SK-N-SH (cell line): ENCODE measurements at regions not wholly inside any gene's neighbourhood (a gene's known extent, or its start where the extent isn't known, plus 50 kb on each side); places are given as distances from the start of the nearest gene placed in this dataset.

Experiments
- CTCF ChIA-PET: fragments of 300-600, 350-600 bp; formaldehyde crosslinking; extraction: SDS; loops from one replicate; lab custom pipeline; 2021; lab: Yijun Ruan, JAX
- POLR2A ChIA-PET: fragments of 350-600 bp; sonication (Branson Sonifier 250); formaldehyde crosslinking; extraction: SDS; loops from one replicate; lab custom pipeline; 2020; ENCODE audit warnings: antibody characterized with exemption, inconsistent platforms; lab: Yijun Ruan, JAX
- DNase-seq: peaks from one replicate; pipeline ENCODE4 v3.0.0; 2012
- H2AFZ ChIP-seq: fragments of 200-600 bp; sonication (generic); 2 replicates; pipeline ENCODE4 v1.8.1; 2016; ENCODE audit warnings: antibody characterized with exemption, mild to moderate bottlenecking, low read depth
- H3F3A ChIP-seq: fragments of 200-600 bp; sonication (generic); replicated peaks from 2 replicates; pipeline ENCODE3; 2016; ENCODE audit warnings: antibody characterized with exemption, mild to moderate bottlenecking; ENCODE audit not compliant: insufficient read depth
- H3K27ac ChIP-seq, 2 experiments: fragments of 200-500 bp in 1 of 2; fragments of 200-600 bp in 1 of 2; sonication (Bioruptor generic) in 1 of 2; sonication (generic), shearing (Covaris generic) in 1 of 2; 2 replicates each; pipeline versions ENCODE4 v1.5.1 to v1.6.1; 2014 to 2016; ENCODE audit warnings: low read depth in 2 of 2, inconsistent platforms in 1 of 2, low read length in 1 of 2, mild to moderate bottlenecking in 1 of 2, mixed read lengths in 1 of 2
- H3K27me3 ChIP-seq: fragments of 200-600 bp; sonication (generic), shearing (Covaris generic); 2 replicates; pipeline ENCODE4 v1.6.1; 2016; ENCODE audit warnings: mixed run types; ENCODE audit not compliant: insufficient read depth
- H3K36me3 ChIP-seq, 2 experiments: fragments of 200-500 bp in 1 of 2; fragments of 200-600 bp in 1 of 2; sonication (Bioruptor generic) in 1 of 2; sonication (generic) in 1 of 2; replicated peaks in 1 of 2; 2 replicates each; pipeline versions ENCODE3 to v1.5.1; 2014 to 2016; ENCODE audit warnings: low read length in 1 of 2, mild to moderate bottlenecking in 1 of 2; ENCODE audit not compliant: insufficient read depth in 2 of 2, control insufficient read depth in 1 of 2
- H3K4me1 ChIP-seq, 2 experiments: fragments of 200-500 bp in 1 of 2; fragments of 200-600 bp in 1 of 2; sonication (Bioruptor generic) in 1 of 2; sonication (generic), shearing (Covaris generic) in 1 of 2; 2 replicates each; pipeline versions ENCODE4 v1.5.1 to v1.6.1; 2014 to 2016; ENCODE audit warnings: low read depth in 1 of 2, low read length in 1 of 2, mixed run types in 1 of 2; ENCODE audit not compliant: insufficient read depth in 2 of 2, control insufficient read depth in 1 of 2
- H3K4me2 ChIP-seq: fragments of 200-600 bp; sonication (generic), shearing (Covaris generic); 2 replicates; pipeline ENCODE4 v1.6.1; 2017; ENCODE audit warnings: mixed run types
- H3K4me3 ChIP-seq, 2 experiments: fragments of 200-500 bp in 1 of 2; fragments of 200-600 bp in 1 of 2; sonication (Bioruptor generic) in 1 of 2; sonication (generic), shearing (Covaris generic) in 1 of 2; 2 replicates each; pipeline versions ENCODE4 v1.5.1 to v1.8.1; 2014 to 2016; ENCODE audit warnings: low read depth in 2 of 2, inconsistent platforms in 1 of 2, low read length in 1 of 2, mild to moderate bottlenecking in 1 of 2, mixed read lengths in 1 of 2, moderate library complexity in 1 of 2
- H3K79me2 ChIP-seq: fragments of 200-600 bp; sonication (generic); 2 replicates; pipeline ENCODE4 v1.8.1; 2017; ENCODE audit warnings: mild to moderate bottlenecking; ENCODE audit not compliant: insufficient read depth
- H3K9ac ChIP-seq: fragments of 200-600 bp; sonication (generic); 2 replicates; pipeline ENCODE4 v1.6.1; 2017; ENCODE audit warnings: mixed run types
- H3K9me2 ChIP-seq: fragments of 200-600 bp; sonication (generic); 2 replicates; pipeline ENCODE4 v1.6.1; 2017; ENCODE audit warnings: mixed run types
- H3K9me3 ChIP-seq: fragments of 200-600 bp; sonication (generic); 2 replicates; pipeline ENCODE4 v1.6.1; 2017; ENCODE audit warnings: mixed run types, mild to moderate bottlenecking, moderate library complexity
- H4K20me1 ChIP-seq: fragments of 200-600 bp; sonication (generic); 2 replicates; pipeline ENCODE4 v1.6.1; 2017; ENCODE audit warnings: mild to moderate bottlenecking, mixed run types; ENCODE audit not compliant: insufficient read depth
- CHD2 ChIP-seq: fragments of 150-350 bp; IDR thresholded peaks from 2 replicates; pipeline ENCODE4 v1.6.1; 2018; ENCODE audit warnings: low read length; ENCODE audit not compliant: partially characterized antibody
- EZH2phosphoT487 ChIP-seq: fragments of 200-600 bp; sonication (generic); IDR thresholded peaks from 2 replicates; pipeline ENCODE4 v1.6.1; 2017; ENCODE audit warnings: low read depth, mixed run types, mild to moderate bottlenecking, antibody characterized with exemption, moderate library complexity, borderline replicate concordance
- FOSL2 ChIP-seq: IDR thresholded peaks from 2 replicates; pipeline ENCODE4 v1.4.0; 2012; ENCODE audit warnings: low read depth, mild to moderate bottlenecking, moderate library complexity, borderline replicate concordance
- GATA2 ChIP-seq: sonication (generic); formaldehyde crosslinking; IDR thresholded peaks from 2 replicates; pipeline ENCODE4 v1.5.0; 2020; ENCODE audit warnings: mild to moderate bottlenecking, missing genetic modification reagents
- MAX ChIP-seq: IDR thresholded peaks from 2 replicates; pipeline ENCODE4 v1.4.0; 2012; ENCODE audit warnings: low read depth
- MEF2A ChIP-seq: IDR thresholded peaks from 2 replicates; pipeline ENCODE4 v1.4.0; 2012; ENCODE audit warnings: low read depth, borderline replicate concordance
- MXI1 ChIP-seq: IDR thresholded peaks from 2 replicates; pipeline ENCODE4 v1.6.1; 2012; ENCODE audit warnings: mild to moderate bottlenecking, low read depth, low read length, improper control_type of control experiment
- NFIC ChIP-seq: IDR thresholded peaks from 2 replicates; pipeline ENCODE4 v1.4.0; 2012; ENCODE audit warnings: borderline replicate concordance
- NRF1 ChIP-seq: IDR thresholded peaks from 2 replicates; pipeline ENCODE4 v1.6.1; 2012; ENCODE audit warnings: low read depth, mild to moderate bottlenecking, low read length
- POLR2AphosphoS5 ChIP-seq: IDR thresholded peaks from 2 replicates; pipeline ENCODE4 v1.6.1; 2012; ENCODE audit warnings: low read depth, low read length
- RCOR1 ChIP-seq: fragments of 150-350 bp; IDR thresholded peaks from 2 replicates; pipeline ENCODE4 v1.6.1; 2017; ENCODE audit warnings: antibody characterized with exemption, low read length
- RFX5 ChIP-seq: IDR thresholded peaks from 2 replicates; pipeline ENCODE4 v1.6.1; 2012; ENCODE audit warnings: mild to moderate bottlenecking, improper control_type of control experiment, low read length
- SIN3A ChIP-seq: IDR thresholded peaks from 2 replicates; pipeline ENCODE4 v1.6.1; 2012; ENCODE audit warnings: low read depth, mild to moderate bottlenecking, low read length, moderate library complexity, borderline replicate concordance
- SMC3 ChIP-seq: IDR thresholded peaks from 2 replicates; pipeline ENCODE4 v1.6.1; 2012; ENCODE audit warnings: low read depth, low read length, improper control_type of control experiment
- TAF1 ChIP-seq: IDR thresholded peaks from 2 replicates; pipeline ENCODE4 v1.6.1; 2012; ENCODE audit warnings: low read depth, mild to moderate bottlenecking, low read length, moderate library complexity, borderline replicate concordance
- WGBS: methylation state at CpG from one replicate; pipeline ENCODE4 v1.1.6; 2017; ENCODE audit warnings: low lambda C conversion rate; 5-methylcytosine and 5-hydroxymethylcytosine counted together
- TF ChIP-seq, protein P1 (sequence below): fragments of 150-350 bp; IDR thresholded peaks from 2 replicates; pipeline ENCODE4 v1.6.1; 2017; ENCODE audit warnings: antibody characterized with exemption, low read length, low read depth, borderline replicate concordance
- TF ChIP-seq, protein P2 (sequence below): fragments of 200-600 bp; sonication (generic); IDR thresholded peaks from 2 replicates; pipeline ENCODE4 v1.6.1; 2017; ENCODE audit warnings: antibody characterized with exemption, mild to moderate bottlenecking, moderate library complexity

DNA sequence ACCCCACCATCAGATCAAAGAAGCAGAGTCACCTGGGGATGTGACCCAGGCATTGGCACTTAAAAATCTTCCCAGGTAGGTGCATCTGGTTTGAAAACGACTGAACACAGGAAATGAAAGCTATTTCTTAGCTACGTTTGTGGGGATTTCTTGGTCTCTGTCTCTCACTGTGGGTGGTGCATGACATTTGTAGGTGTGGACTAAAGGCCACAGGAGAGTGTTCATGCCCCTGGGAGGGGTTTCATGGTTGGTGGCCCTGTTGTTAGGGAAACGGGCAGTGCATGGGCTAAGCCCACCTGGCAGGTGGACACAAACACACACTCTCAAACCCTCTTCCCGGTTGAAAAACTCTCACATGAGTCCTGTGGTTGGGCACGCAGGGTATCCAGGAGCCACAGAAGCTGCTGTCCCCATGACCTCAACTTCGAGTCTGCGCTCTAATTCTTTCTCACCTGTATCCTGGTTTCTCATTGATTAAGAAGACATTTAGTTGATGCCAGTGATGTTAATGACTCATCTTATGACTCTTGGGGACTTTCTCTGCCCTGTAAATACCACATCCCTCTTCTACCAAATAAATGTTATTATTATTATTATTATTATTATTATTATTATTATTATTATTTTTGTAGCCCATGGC, 119.4 kb downstream of the MRPS6 start:
- Histone ChIP-seq H3F3A (no peaks in the 10 kb centered on the region), H3K4me3 (no peak overlapping the region), H3K79me2 (no peaks in the 10 kb centered on the region), H3K27ac (no peak overlapping the region), H3K27me3 (no peaks in the 10 kb centered on the region), H3K9me2 (no peaks in the 10 kb centered on the region), H3K9ac (no peak overlapping the region), H2AFZ (no peak overlapping the region), H3K36me3 (no peaks in the 10 kb centered on the region), H4K20me1 (no peaks in the 10 kb centered on the region), H3K9me3 (no peaks in the 10 kb centered on the region), H3K4me2 (no peak overlapping the region), H3K4me1 (peaks cover 0 to 6% of the 10 kb centered on the region in 2 experiments; a peak in 1 of 4 replicates)
- DNase-seq = no peak
- 78% methylated on average over 7 of the region's 7 CpGs for WGBS
- ChIA-PET CTCF (interaction anchor here (1.7 kb wide), 1 partner anchor 269 kb away, joined by 5 read pairs; no protein-coding TSS in a partner anchor), POLR2A (no interaction called here)
- TF ChIP-seq SIN3A (no peak), EZH2phosphoT487 (no peak), POLR2AphosphoS5 (no peak), RFX5 (no peak), MXI1 (no peak), NRF1 (no peak), CHD2 (no peak), MEF2A (no peak), SMC3 (no peak), MAX (no peak), TAF1 (no peak), RCOR1 (no peak), FOSL2 (no peak), GATA2 (CRISPR knock-in tag) (no peak), NFIC (no peak)
- TF ChIP-seq, protein P1, sequence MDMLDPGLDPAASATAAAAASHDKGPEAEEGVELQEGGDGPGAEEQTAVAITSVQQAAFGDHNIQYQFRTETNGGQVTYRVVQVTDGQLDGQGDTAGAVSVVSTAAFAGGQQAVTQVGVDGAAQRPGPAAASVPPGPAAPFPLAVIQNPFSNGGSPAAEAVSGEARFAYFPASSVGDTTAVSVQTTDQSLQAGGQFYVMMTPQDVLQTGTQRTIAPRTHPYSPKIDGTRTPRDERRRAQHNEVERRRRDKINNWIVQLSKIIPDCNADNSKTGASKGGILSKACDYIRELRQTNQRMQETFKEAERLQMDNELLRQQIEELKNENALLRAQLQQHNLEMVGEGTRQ = no peak
- TF ChIP-seq, protein P2, sequence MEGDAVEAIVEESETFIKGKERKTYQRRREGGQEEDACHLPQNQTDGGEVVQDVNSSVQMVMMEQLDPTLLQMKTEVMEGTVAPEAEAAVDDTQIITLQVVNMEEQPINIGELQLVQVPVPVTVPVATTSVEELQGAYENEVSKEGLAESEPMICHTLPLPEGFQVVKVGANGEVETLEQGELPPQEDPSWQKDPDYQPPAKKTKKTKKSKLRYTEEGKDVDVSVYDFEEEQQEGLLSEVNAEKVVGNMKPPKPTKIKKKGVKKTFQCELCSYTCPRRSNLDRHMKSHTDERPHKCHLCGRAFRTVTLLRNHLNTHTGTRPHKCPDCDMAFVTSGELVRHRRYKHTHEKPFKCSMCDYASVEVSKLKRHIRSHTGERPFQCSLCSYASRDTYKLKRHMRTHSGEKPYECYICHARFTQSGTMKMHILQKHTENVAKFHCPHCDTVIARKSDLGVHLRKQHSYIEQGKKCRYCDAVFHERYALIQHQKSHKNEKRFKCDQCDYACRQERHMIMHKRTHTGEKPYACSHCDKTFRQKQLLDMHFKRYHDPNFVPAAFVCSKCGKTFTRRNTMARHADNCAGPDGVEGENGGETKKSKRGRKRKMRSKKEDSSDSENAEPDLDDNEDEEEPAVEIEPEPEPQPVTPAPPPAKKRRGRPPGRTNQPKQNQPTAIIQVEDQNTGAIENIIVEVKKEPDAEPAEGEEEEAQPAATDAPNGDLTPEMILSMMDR = no peak
